ENCODE measurements at regions not wholly inside any gene's neighbourhood (a gene's known extent, or its start where the extent isn't known, plus 50 kb on each side); places are given as distances from the start of the nearest gene placed in this dataset.

DNA sequence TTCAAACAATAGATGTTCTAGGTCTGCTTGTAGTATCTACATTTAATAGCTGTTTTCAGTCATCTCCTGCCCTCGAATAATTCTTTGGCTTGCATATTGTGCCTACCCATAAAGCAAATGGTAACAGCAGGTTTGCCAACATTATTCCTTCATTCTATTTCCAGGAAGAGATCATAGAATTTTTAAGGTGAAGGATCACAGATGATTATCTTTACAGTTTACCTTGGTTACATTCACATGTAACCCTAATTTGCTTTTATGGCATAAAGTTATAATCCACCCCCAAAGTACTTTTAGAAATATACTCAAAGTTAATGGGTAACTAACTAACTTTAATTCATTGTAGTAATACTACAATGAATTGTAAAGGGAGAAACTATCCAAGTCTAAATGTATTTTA lies 315.5 kb downstream of the NSUN3 start:
- Histone ChIP-seq H3K27me3 (no peaks in the 10 kb centered on the region), H3K4me3 (no peak overlapping the region), H3K9me3 (no peaks in the 10 kb centered on the region), H3K4me1 (no peaks in the 10 kb centered on the region), H3K36me3 (no peaks in the 10 kb centered on the region), H3K27ac (no peak overlapping the region)
- no peak for DNase-seq
- TF ChIP-seq, protein P1, sequence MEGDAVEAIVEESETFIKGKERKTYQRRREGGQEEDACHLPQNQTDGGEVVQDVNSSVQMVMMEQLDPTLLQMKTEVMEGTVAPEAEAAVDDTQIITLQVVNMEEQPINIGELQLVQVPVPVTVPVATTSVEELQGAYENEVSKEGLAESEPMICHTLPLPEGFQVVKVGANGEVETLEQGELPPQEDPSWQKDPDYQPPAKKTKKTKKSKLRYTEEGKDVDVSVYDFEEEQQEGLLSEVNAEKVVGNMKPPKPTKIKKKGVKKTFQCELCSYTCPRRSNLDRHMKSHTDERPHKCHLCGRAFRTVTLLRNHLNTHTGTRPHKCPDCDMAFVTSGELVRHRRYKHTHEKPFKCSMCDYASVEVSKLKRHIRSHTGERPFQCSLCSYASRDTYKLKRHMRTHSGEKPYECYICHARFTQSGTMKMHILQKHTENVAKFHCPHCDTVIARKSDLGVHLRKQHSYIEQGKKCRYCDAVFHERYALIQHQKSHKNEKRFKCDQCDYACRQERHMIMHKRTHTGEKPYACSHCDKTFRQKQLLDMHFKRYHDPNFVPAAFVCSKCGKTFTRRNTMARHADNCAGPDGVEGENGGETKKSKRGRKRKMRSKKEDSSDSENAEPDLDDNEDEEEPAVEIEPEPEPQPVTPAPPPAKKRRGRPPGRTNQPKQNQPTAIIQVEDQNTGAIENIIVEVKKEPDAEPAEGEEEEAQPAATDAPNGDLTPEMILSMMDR (IDR thresholded peaks at IDR 0.05) = no peak

DNA sequence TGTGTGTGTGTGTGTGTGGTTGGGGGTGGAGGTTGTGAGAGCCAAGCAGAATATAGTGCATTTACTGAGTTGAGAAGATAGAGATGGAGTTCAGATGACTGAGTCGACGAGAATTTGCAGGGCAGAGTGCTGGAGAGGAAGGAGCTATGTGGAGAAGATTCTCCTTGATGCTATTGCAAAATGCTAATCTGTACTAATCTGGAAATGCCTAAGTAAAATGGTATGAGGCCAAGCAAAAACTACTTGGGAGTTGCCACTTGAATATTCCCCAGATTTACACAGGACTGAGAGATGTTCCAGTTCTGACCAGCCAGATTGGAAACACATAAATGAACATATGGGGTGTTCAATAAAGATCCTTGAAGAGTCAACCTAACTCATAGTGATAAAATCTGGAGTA lies 316.4 kb downstream of the NSUN3 start:
- TF ChIP-seq POLR2A (IDR thresholded peaks at IDR 0.05) = no peak
- TF ChIP-seq, protein P1 (IDR thresholded peaks at IDR 0.05) = no peak
- no peaks in the 10 kb centered on the region for H3K9me3 ChIP-seq
- no peak overlapping the region for H3K4me3 ChIP-seq
- no peak for DNase-seq
- no peaks in the 10 kb centered on the region for H3K36me3 ChIP-seq
- no peaks in the 10 kb centered on the region for H3K27me3 ChIP-seq
- no peaks in the 10 kb centered on the region for H3K4me1 ChIP-seq
- no peak overlapping the region for H3K27ac ChIP-seq

DNA sequence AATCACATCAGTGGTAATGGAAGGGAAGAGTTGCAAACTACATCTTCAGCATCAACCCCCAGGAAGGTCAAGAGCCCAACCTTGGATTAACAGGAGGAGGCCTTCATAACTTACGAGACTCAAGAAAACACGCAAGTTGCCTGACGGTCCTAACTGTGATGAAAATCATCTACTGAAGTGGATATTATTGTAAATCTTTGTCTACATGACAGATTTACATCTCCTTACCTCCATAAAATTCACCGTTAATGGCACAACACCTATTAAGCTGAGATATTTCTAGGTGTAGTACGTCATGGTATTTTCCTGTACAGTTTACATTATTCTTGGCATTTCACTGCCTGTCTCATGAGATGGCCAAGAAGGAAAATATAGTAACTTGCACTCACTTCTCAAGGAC lies 332.0 kb downstream of the NSUN3 start:
- H3K27me3 ChIP-seq = no peaks in the 10 kb centered on the region
- DNase-seq = no peak
- H3K9me3 ChIP-seq = no peaks in the 10 kb centered on the region
- H3K4me1 ChIP-seq = no peaks in the 10 kb centered on the region
- no peak overlapping the region for H3K27ac ChIP-seq
- TF ChIP-seq POLR2A (IDR thresholded peaks at IDR 0.05) = no peak
- TF ChIP-seq, protein P1 (IDR thresholded peaks at IDR 0.05) = no peak
- no peaks in the 10 kb centered on the region for H3K36me3 ChIP-seq
- no peak overlapping the region for H3K4me3 ChIP-seq

DNA sequence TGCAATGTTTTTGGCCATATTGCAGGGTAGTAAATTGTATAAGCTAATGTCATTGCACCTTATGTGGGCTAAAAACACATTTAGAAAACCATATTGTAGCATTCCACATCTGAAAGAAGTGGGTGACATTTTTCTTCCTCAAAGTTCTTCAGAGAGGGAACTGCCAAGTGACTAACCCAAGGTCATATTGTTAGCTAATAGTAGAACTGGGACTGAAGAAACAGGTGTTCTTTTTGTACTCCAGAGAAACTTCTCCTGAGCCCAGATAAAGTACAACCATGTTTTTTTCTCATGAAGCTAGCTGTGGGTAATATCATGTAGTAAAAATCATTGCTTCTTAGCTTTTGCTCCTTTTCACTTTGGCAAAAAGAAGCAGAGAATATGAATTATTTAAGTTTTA lies 333.0 kb downstream of the NSUN3 start:
- H3K4me3 ChIP-seq = no peak overlapping the region
- TF ChIP-seq, protein P1 (IDR thresholded peaks at IDR 0.05) = no peak
- TF ChIP-seq POLR2A (IDR thresholded peaks at IDR 0.05) = no peak

DNA sequence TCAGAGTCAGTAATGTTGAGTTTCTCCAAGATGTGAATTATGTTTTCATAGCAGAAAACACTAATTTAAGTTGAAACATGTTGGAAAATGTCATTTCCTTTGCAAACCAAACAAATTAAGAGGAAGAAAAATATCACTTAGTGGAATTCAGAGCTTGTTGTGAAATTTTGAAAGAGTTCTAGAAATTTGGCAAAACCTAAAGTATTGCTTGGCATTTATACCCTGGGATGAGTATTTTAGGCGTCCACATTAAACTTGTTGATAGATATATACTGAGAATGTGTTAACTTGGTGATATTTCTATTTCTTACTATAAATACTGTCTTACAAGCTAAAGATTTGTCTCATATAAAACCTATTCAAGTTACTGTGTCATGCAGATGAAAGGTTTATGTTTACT lies 335.2 kb downstream of the NSUN3 start:
- Histone ChIP-seq H3K27me3 (no peaks in the 10 kb centered on the region), H3K4me3 (no peak overlapping the region), H3K27ac (no peak overlapping the region), H3K36me3 (no peaks in the 10 kb centered on the region), H3K9me3 (no peaks in the 10 kb centered on the region), H3K4me1 (no peaks in the 10 kb centered on the region)
- DNase-seq = no peak
- TF ChIP-seq, protein P1 (IDR thresholded peaks at IDR 0.05) = no peak
- no peak for TF ChIP-seq POLR2A (IDR thresholded peaks at IDR 0.05)

More for the DNA sequence above, 333.0 kb downstream of the NSUN3 start:
- Histone ChIP-seq H3K27me3 (no peaks in the 10 kb centered on the region), H3K9me3 (no peaks in the 10 kb centered on the region), H3K4me1 (no peaks in the 10 kb centered on the region), H3K36me3 (no peaks in the 10 kb centered on the region), H3K27ac (no peak overlapping the region)
- no peak for DNase-seq

DNA sequence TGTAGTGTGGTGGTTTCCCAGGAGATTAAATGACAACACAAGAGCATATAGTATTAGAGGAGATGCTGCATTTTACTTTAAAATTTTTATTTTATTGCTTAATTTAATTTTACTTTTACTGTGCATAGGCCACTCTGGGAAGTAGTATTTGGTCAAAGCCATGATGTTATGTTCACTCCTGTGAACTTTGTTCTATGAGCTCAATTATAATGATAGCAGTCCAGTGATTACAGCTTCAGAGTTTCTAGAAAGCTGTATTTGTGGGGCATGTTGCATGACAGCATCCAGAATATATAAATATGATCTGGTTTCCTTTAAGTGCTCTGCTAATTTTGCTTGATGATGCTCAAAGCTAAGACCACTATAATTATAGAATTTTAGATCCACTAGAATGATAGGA lies 338.6 kb downstream of the NSUN3 start:
- H3K4me1 ChIP-seq = no peaks in the 10 kb centered on the region
- no peaks in the 10 kb centered on the region for H3K36me3 ChIP-seq
- H3K9me3 ChIP-seq = no peaks in the 10 kb centered on the region
- no peak overlapping the region for H3K27ac ChIP-seq
- no peak for DNase-seq
- H3K27me3 ChIP-seq = no peaks in the 10 kb centered on the region
- no peak for TF ChIP-seq POLR2A (IDR thresholded peaks at IDR 0.05)
- TF ChIP-seq, protein P1 (IDR thresholded peaks at IDR 0.05) = no peak
- no peak overlapping the region for H3K4me3 ChIP-seq
